Stimulated activated naive CD8-positive, alpha-beta T cell treated with anti-CD3 and anti-CD28 coated beads, Interleukin-15, Interleukin-2, amounts not matched to agents 100 ng/mL and 50 ng/mL, for 24 hours (primary cell): ENCODE measurements at regions not wholly inside any gene's neighbourhood (a gene's known extent, or its start where the extent isn't known, plus 50 kb on each side); places are given as distances from the start of the nearest gene placed in this dataset.

Experiments used
- H3K27ac Mint-ChIP-seq: one replicate; pipeline ENCODE4 v1.8.0; 2021; ENCODE audit warnings: mild to moderate bottlenecking, mixed read lengths
- H3K27me3 Mint-ChIP-seq: one replicate; pipeline ENCODE4 v1.8.0; 2021; ENCODE audit warnings: mixed read lengths
- H3K36me3 Mint-ChIP-seq: one replicate; pipeline ENCODE4 v1.8.0; 2021; ENCODE audit warnings: low read depth, mixed read lengths
- H3K4me1 Mint-ChIP-seq: one replicate; pipeline ENCODE4 v1.8.0; 2021; ENCODE audit warnings: low read depth, mixed read lengths
- H3K4me3 Mint-ChIP-seq: one replicate; pipeline ENCODE4 v1.8.0; 2021; ENCODE audit warnings: mild to moderate bottlenecking, mixed read lengths
- H3K9me3 Mint-ChIP-seq: one replicate; pipeline ENCODE4 v1.8.0; 2021; ENCODE audit warnings: mixed read lengths

- Mint-ChIP-seq H3K27me3 (peaks cover 15% of the 10 kb centered on the region), H3K27ac (no peak overlapping the region), H3K4me3 (no peak overlapping the region), H3K9me3 (no peaks in the 10 kb centered on the region), H3K36me3 (no peaks in the 10 kb centered on the region), H3K4me1 (no peaks in the 10 kb centered on the region)
Measured at GRCh38 chr15:62946940-62947339, 95.6 kb upstream of the TPM1 start.

GRCh38 chr15:62950462-62950931 lies 92.0 kb upstream of the TPM1 start:
- no peaks in the 10 kb centered on the region for H3K4me1 Mint-ChIP-seq
- H3K36me3 Mint-ChIP-seq = no peaks in the 10 kb centered on the region
- H3K4me3 Mint-ChIP-seq = no peak overlapping the region
- no peaks in the 10 kb centered on the region for H3K9me3 Mint-ChIP-seq
- H3K27me3 Mint-ChIP-seq = peaks cover 25% of the 10 kb centered on the region
- no peak overlapping the region for H3K27ac Mint-ChIP-seq

GRCh38 chr15:62951481-62951880 lies 91.1 kb upstream of the TPM1 start:
- H3K36me3 Mint-ChIP-seq = no peaks in the 10 kb centered on the region
- no peak overlapping the region for H3K27ac Mint-ChIP-seq
- no peak overlapping the region for H3K4me3 Mint-ChIP-seq
- H3K9me3 Mint-ChIP-seq = no peaks in the 10 kb centered on the region
- no peaks in the 10 kb centered on the region for H3K4me1 Mint-ChIP-seq
- peaks cover 25% of the 10 kb centered on the region for H3K27me3 Mint-ChIP-seq

GRCh38 chr15:62953021-62953420 lies 89.5 kb upstream of the TPM1 start:
- Mint-ChIP-seq H3K4me1 (no peaks in the 10 kb centered on the region), H3K27me3 (peaks cover 25% of the 10 kb centered on the region), H3K36me3 (no peaks in the 10 kb centered on the region), H3K9me3 (no peaks in the 10 kb centered on the region), H3K27ac (no peak overlapping the region), H3K4me3 (no peak overlapping the region)

- Mint-ChIP-seq H3K4me3 (no peak overlapping the region), H3K27me3 (peaks cover 22% of the 10 kb centered on the region), H3K36me3 (no peaks in the 10 kb centered on the region), H3K9me3 (no peaks in the 10 kb centered on the region), H3K4me1 (no peaks in the 10 kb centered on the region), H3K27ac (no peak overlapping the region)
Measured at GRCh38 chr15:62953496-62954045, 89.0 kb upstream of the TPM1 start.

GRCh38 chr15:62957130-62957529 lies 85.4 kb upstream of the TPM1 start:
- H3K9me3 Mint-ChIP-seq = no peaks in the 10 kb centered on the region
- no peaks in the 10 kb centered on the region for H3K36me3 Mint-ChIP-seq
- peaks cover 14% of the 10 kb centered on the region for H3K27me3 Mint-ChIP-seq
- H3K4me3 Mint-ChIP-seq = no peak overlapping the region
- H3K27ac Mint-ChIP-seq = no peak overlapping the region
- H3K4me1 Mint-ChIP-seq = no peaks in the 10 kb centered on the region

GRCh38 chr15:62958528-62959363 lies 83.8 kb upstream of the TPM1 start:
- Mint-ChIP-seq H3K4me3 (no peak overlapping the region), H3K36me3 (no peaks in the 10 kb centered on the region), H3K27ac (no peak overlapping the region), H3K9me3 (no peaks in the 10 kb centered on the region), H3K27me3 (peaks cover 4% of the 10 kb centered on the region), H3K4me1 (no peaks in the 10 kb centered on the region)

- H3K27ac Mint-ChIP-seq = no peak overlapping the region
- no peaks in the 10 kb centered on the region for H3K27me3 Mint-ChIP-seq
Measured at GRCh38 chr15:62961134-62961533, 81.4 kb upstream of the TPM1 start.

GRCh38 chr15:62962101-62962995 lies 80.2 kb upstream of the TPM1 start:
- Mint-ChIP-seq H3K27me3 (no peaks in the 10 kb centered on the region), H3K9me3 (no peaks in the 10 kb centered on the region), H3K4me1 (no peaks in the 10 kb centered on the region), H3K27ac (no peak overlapping the region), H3K4me3 (no peak overlapping the region), H3K36me3 (no peaks in the 10 kb centered on the region)

More at GRCh38 chr15:62961134-62961533, 81.4 kb upstream of the TPM1 start:
- no peak overlapping the region for H3K4me3 Mint-ChIP-seq
- no peaks in the 10 kb centered on the region for H3K4me1 Mint-ChIP-seq
- no peaks in the 10 kb centered on the region for H3K9me3 Mint-ChIP-seq
- H3K36me3 Mint-ChIP-seq = no peaks in the 10 kb centered on the region

- no peaks in the 10 kb centered on the region for H3K36me3 Mint-ChIP-seq
- no peak overlapping the region for H3K4me3 Mint-ChIP-seq
- H3K27me3 Mint-ChIP-seq = no peaks in the 10 kb centered on the region
- H3K27ac Mint-ChIP-seq = no peak overlapping the region
- H3K4me1 Mint-ChIP-seq = no peaks in the 10 kb centered on the region
- H3K9me3 Mint-ChIP-seq = no peaks in the 10 kb centered on the region
Measured at GRCh38 chr15:62964251-62964650, 78.3 kb upstream of the TPM1 start.

GRCh38 chr15:62966294-62967078 lies 76.1 kb upstream of the TPM1 start:
- no peaks in the 10 kb centered on the region for H3K27me3 Mint-ChIP-seq
- H3K27ac Mint-ChIP-seq = no peak overlapping the region
- H3K4me3 Mint-ChIP-seq = no peak overlapping the region
- H3K36me3 Mint-ChIP-seq = no peaks in the 10 kb centered on the region
- no peaks in the 10 kb centered on the region for H3K4me1 Mint-ChIP-seq
- H3K9me3 Mint-ChIP-seq = no peaks in the 10 kb centered on the region

- Mint-ChIP-seq H3K9me3 (no peaks in the 10 kb centered on the region), H3K27ac (no peak overlapping the region), H3K27me3 (no peaks in the 10 kb centered on the region), H3K4me1 (no peaks in the 10 kb centered on the region), H3K4me3 (no peak overlapping the region), H3K36me3 (no peaks in the 10 kb centered on the region)
Measured at GRCh38 chr15:62968699-62969098, 73.8 kb upstream of the TPM1 start.

- Mint-ChIP-seq H3K4me1 (no peaks in the 10 kb centered on the region), H3K4me3 (no peak overlapping the region), H3K9me3 (no peaks in the 10 kb centered on the region), H3K36me3 (no peaks in the 10 kb centered on the region), H3K27ac (no peak overlapping the region), H3K27me3 (no peaks in the 10 kb centered on the region)
Measured at GRCh38 chr15:62969442-62970089, 73.0 kb upstream of the TPM1 start.

GRCh38 chr15:62972814-62973213 lies 69.7 kb upstream of the TPM1 start:
- Mint-ChIP-seq H3K27ac (no peak overlapping the region), H3K4me3 (no peak overlapping the region), H3K27me3 (no peaks in the 10 kb centered on the region), H3K36me3 (no peaks in the 10 kb centered on the region), H3K4me1 (no peaks in the 10 kb centered on the region), H3K9me3 (no peaks in the 10 kb centered on the region)
